ENCODE measurements at regions not wholly inside any gene's neighbourhood (a gene's known extent, or its start where the extent isn't known, plus 50 kb on each side); places are given as distances from the start of the nearest gene placed in this dataset.

- ChIA-PET POLR2A (no interaction called here), CTCF (no interaction called here)
- no peak for DNase-seq (ENCODE audit: low read depth, low spot score)
- H3K4me3 ChIP-seq (ENCODE audit: low read depth, low read length), result no peak overlapping the region
- TF ChIP-seq CTCF (IDR thresholded peaks at IDR 0.05; ENCODE audit: insufficient read depth, low read length, missing control alignments), result no peak
Measured at GRCh38 chr3:159657176-159657575, 331.5 kb upstream of the IL12A start.

DNA sequence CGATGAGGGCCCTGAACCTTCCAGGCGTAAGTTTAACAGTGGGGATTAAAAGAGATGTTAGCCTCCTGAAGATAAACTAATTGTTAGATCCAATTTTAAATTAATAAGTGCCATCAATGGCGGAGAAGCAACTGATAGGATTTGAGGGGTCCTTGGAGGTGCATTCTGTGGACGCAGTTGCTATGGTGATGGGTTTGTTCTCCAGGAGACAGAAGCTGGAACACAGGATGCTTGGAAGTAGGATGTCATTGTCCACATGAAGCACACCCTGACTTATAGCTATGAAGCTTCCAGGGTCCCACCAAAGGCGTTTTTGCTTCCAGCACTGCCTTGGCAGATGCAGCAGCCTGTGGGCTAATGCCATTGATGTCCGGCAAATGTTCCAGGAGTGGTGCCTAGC lies 331.0 kb upstream of the IL12A start:
- no peak for DNase-seq (ENCODE audit: low read depth, low spot score)
- POLR2A ChIA-PET, result no interaction called here
- no peak for TF ChIP-seq CTCF (IDR thresholded peaks at IDR 0.05; ENCODE audit: insufficient read depth, low read length, missing control alignments)
- H3K4me3 ChIP-seq (ENCODE audit: low read depth, low read length), result no peak overlapping the region
- CTCF ChIA-PET, result no interaction called here

GRCh38 chr3:159660326-159660725 lies 328.3 kb upstream of the IL12A start:
- no peak for TF ChIP-seq CTCF (IDR thresholded peaks at IDR 0.05; ENCODE audit: insufficient read depth, low read length, missing control alignments)
- H3K4me3 ChIP-seq (ENCODE audit: low read depth, low read length), result no peak overlapping the region
- ChIA-PET POLR2A (no interaction called here), CTCF (interaction anchor here (1.1 kb wide), 1 partner anchor 11 kb away, joined by 4 read pairs; no protein-coding TSS in a partner anchor)
- no peak for DNase-seq (ENCODE audit: low read depth, low spot score)

DNA sequence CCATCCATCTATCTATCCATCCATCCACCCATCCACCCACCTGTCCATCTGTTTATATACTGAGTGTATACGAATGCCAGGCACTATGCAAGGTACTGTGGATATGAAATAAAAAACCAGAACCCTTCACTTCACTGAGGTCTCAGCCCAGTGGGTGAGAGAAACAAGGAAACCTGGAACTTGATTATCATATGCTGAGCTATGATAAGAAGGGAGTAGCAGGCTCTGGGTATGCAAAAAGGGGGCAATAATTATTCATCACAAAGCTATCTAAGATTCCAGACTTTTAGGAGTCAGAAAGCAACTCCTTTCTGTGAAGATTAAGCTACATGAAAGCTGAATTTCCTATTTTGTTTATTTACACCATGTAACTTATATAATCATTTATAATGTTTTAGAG lies 327.7 kb upstream of the IL12A start:
- no peak for DNase-seq (ENCODE audit: low read depth, low spot score)
- ChIA-PET POLR2A (no interaction called here), CTCF (interaction anchor here (1.1 kb wide), 1 partner anchor 11 kb away, joined by 4 read pairs; no protein-coding TSS in a partner anchor)
- TF ChIP-seq CTCF (IDR thresholded peaks at IDR 0.05; ENCODE audit: insufficient read depth, low read length, missing control alignments), result no peak
- no peak overlapping the region for H3K4me3 ChIP-seq (ENCODE audit: low read depth, low read length)

DNA sequence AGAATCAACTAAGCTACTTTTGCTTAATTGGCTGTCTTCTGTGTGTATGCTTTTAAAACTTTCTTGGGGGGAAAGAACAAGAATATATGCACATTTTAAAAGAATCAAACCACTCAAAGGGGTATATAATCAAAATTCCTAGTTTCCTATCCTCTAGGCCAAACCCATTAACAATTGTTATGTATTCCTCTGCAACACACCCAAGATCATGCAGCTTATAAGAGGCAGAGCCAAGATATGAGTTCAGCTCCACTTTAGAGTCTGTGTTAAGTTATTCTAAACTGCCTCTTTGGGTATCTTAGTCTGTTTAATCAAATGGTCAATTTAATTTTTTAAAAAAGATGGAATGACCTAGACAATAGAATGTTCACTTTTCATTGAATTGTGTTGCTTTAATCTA lies 326.1 kb upstream of the IL12A start:
- H3K4me3 ChIP-seq (ENCODE audit: low read depth, low read length), result no peak overlapping the region
- no peak for TF ChIP-seq CTCF (IDR thresholded peaks at IDR 0.05; ENCODE audit: insufficient read depth, low read length, missing control alignments)
- CTCF ChIA-PET, result interaction anchor here (1.3 to 2.0 kb wide), 2 partner anchors 10 to 24 kb away, joined by 4 to 6 read pairs; no protein-coding TSS in a partner anchor
- POLR2A ChIA-PET, result no interaction called here
- no peak for DNase-seq (ENCODE audit: low read depth, low spot score)

- ChIA-PET POLR2A (no interaction called here), CTCF (interaction anchor here (1.2 kb wide), 1 partner anchor 12 kb away, joined by 3 read pairs; no protein-coding TSS in a partner anchor)
- TF ChIP-seq CTCF (IDR thresholded peaks at IDR 0.05; ENCODE audit: insufficient read depth, low read length, missing control alignments), result no peak
- no peak for DNase-seq (ENCODE audit: low read depth, low spot score)
- H3K4me3 ChIP-seq (ENCODE audit: low read depth, low read length), result no peak overlapping the region
Measured at GRCh38 chr3:159664006-159664405, 324.6 kb upstream of the IL12A start.

Measured in AG04449 (cell line).